H9 (cell line): ENCODE measurements at regions not wholly inside any gene's neighbourhood (a gene's known extent, or its start where the extent isn't known, plus 50 kb on each side); places are given as distances from the start of the nearest gene placed in this dataset.
A peak's percentile ranks its signal among the peaks of the same experiment; 100 is the strongest.

Source experiments
- DNase-seq: peaks from one replicate; pipeline ENCODE4 v3.0.0-alpha.2; 2017
- H2AFZ ChIP-seq: one replicate; pipeline ENCODE4 v1.6.1; 2013; ENCODE audit warnings: mild to moderate bottlenecking, low read length, control low read depth, moderate library complexity
- H2AK5ac ChIP-seq: 2 replicates; pipeline ENCODE4 v1.6.1; 2013; ENCODE audit warnings: low read length, control low read depth, mixed read lengths; ENCODE audit not compliant: insufficient read length
- H2BK120ac ChIP-seq: one replicate; pipeline ENCODE4 v1.6.1; 2013; ENCODE audit warnings: low read depth, mild to moderate bottlenecking, low read length, control low read depth, inconsistent platforms; ENCODE audit not compliant: poor library complexity, severe bottlenecking
- H2BK12ac ChIP-seq: 2 replicates; pipeline ENCODE4 v1.6.1; 2013; ENCODE audit warnings: low read length, control low read depth, mixed read lengths, low read depth; ENCODE audit not compliant: insufficient read length
- H2BK15ac ChIP-seq: 2 replicates; pipeline ENCODE4 v1.6.1; 2013; ENCODE audit warnings: low read depth, low read length, control low read depth
- H2BK20ac ChIP-seq: one replicate; pipeline ENCODE4 v1.6.1; 2013; ENCODE audit warnings: low read depth, mild to moderate bottlenecking, low read length, control low read depth, inconsistent platforms; ENCODE audit not compliant: poor library complexity, severe bottlenecking
- H2BK5ac ChIP-seq: 2 replicates; pipeline ENCODE4 v1.6.1; 2013; ENCODE audit warnings: low read length, control low read depth, mixed read lengths; ENCODE audit not compliant: insufficient read length
- H3K14ac ChIP-seq: 2 replicates; pipeline ENCODE4 v1.6.1; 2013; ENCODE audit warnings: low read length, control low read depth; ENCODE audit not compliant: insufficient read depth
- H3K18ac ChIP-seq: 2 replicates; pipeline ENCODE4 v1.6.1; 2013; ENCODE audit warnings: low read depth, mild to moderate bottlenecking, mixed read lengths, low read length, control low read depth; ENCODE audit not compliant: insufficient read length
- H3K23ac ChIP-seq: 2 replicates; pipeline ENCODE4 v1.6.1; 2013; ENCODE audit warnings: low read length, control low read depth, mixed read lengths, low read depth; ENCODE audit not compliant: insufficient read length
- H3K23me2 ChIP-seq: 2 replicates; pipeline ENCODE4 v1.6.1; 2013; ENCODE audit warnings: low read depth, mild to moderate bottlenecking, mixed read lengths, low read length, control low read depth; ENCODE audit not compliant: insufficient read length, poor library complexity, severe bottlenecking
- H3K27ac ChIP-seq: 2 replicates; pipeline ENCODE4 v1.5.1; 2013; ENCODE audit warnings: low read length, control low read depth, mixed read lengths, low read depth; ENCODE audit not compliant: insufficient read length
- H3K27me3 ChIP-seq: 2 replicates; pipeline ENCODE4 v1.6.1; 2013; ENCODE audit warnings: low read length, control low read depth, inconsistent platforms; ENCODE audit not compliant: insufficient read depth
- H3K4ac ChIP-seq: 2 replicates; pipeline ENCODE4 v1.6.1; 2013; ENCODE audit warnings: low read depth, mild to moderate bottlenecking, control low read depth, inconsistent platforms, low read length, moderate library complexity
- H3K4me1 ChIP-seq: 2 replicates; pipeline ENCODE4 v1.6.1; 2013; ENCODE audit warnings: low read length, control low read depth, inconsistent platforms; ENCODE audit not compliant: insufficient read depth
- H3K4me2 ChIP-seq: 2 replicates; pipeline ENCODE4 v1.6.1; 2013; ENCODE audit warnings: low read length, control low read depth, mixed read lengths; ENCODE audit not compliant: insufficient read length, insufficient read depth
- H3K56ac ChIP-seq: 2 replicates; pipeline ENCODE4 v1.6.1; 2013; ENCODE audit warnings: low read depth, mild to moderate bottlenecking, mixed read lengths, low read length, control low read depth; ENCODE audit not compliant: insufficient read length
- H3K79me1 ChIP-seq: 2 replicates; pipeline ENCODE4 v1.6.1; 2013; ENCODE audit warnings: low read depth, mild to moderate bottlenecking, moderate library complexity, low read length, control low read depth, inconsistent platforms; ENCODE audit not compliant: insufficient read depth, poor library complexity, severe bottlenecking
- H3K79me2 ChIP-seq: 2 replicates; pipeline ENCODE4 v1.6.1; 2013; ENCODE audit warnings: low read length, control low read depth, inconsistent platforms; ENCODE audit not compliant: insufficient read depth
- H3K9ac ChIP-seq: 2 replicates; pipeline ENCODE4 v1.6.1; 2013; ENCODE audit warnings: low read length, control low read depth, mixed read lengths; ENCODE audit not compliant: insufficient read length; ENCODE audit errors: extremely low read depth
- H3K9me3 ChIP-seq: one replicate; pipeline ENCODE4 v1.6.1; 2013; ENCODE audit warnings: low read depth, low read length, inconsistent platforms; ENCODE audit not compliant: control insufficient read depth
- H3T11ph ChIP-seq: one replicate; pipeline ENCODE4 v1.6.1; 2013; ENCODE audit warnings: mild to moderate bottlenecking, low read length, control low read depth, inconsistent platforms
- H4K20me1 ChIP-seq: one replicate; pipeline ENCODE4 v1.6.1; 2013; ENCODE audit not compliant: control insufficient read depth, insufficient read length, insufficient read depth
- H4K5ac ChIP-seq: 2 replicates; pipeline ENCODE4 v1.6.1; 2013; ENCODE audit warnings: low read depth, mild to moderate bottlenecking, mixed read lengths, low read length, control low read depth; ENCODE audit not compliant: insufficient read length
- H4K8ac ChIP-seq: replicated peaks from 2 replicates; pipeline ENCODE4 v1.6.1; 2013; ENCODE audit warnings: low read length, control low read depth, mixed read lengths, low read depth; ENCODE audit not compliant: insufficient read length
- H4K91ac ChIP-seq: 2 replicates; pipeline ENCODE4 v1.6.1; 2013; ENCODE audit warnings: low read depth, mild to moderate bottlenecking, moderate library complexity, mixed read lengths, low read length, control low read depth; ENCODE audit not compliant: insufficient read length
- H3K27ac Mint-ChIP-seq, 3 experiments: 2 replicates in 2 of 3; 3 replicates in 1 of 3; pipeline ENCODE4 v1.8.0; 2020 to 2021; ENCODE audit warnings: mixed read lengths in 3 of 3, mild to moderate bottlenecking in 1 of 3, moderate library complexity in 1 of 3
- H3K27me3 Mint-ChIP-seq: 2 replicates; pipeline ENCODE4 v1.8.0; 2021; ENCODE audit warnings: low read depth, mild to moderate bottlenecking, moderate library complexity, mixed read lengths
- H3K36me3 Mint-ChIP-seq, 3 experiments: 2 replicates in 2 of 3; 3 replicates in 1 of 3; pipeline ENCODE4 v1.8.0; 2020 to 2021; ENCODE audit warnings: low read depth in 3 of 3, mixed read lengths in 3 of 3; ENCODE audit not compliant: insufficient read depth in 1 of 3
- H3K4me1 Mint-ChIP-seq, 2 experiments: 2 replicates each; pipeline ENCODE4 v1.8.0; 2020; ENCODE audit warnings: mixed read lengths in 2 of 2
- H3K4me3 Mint-ChIP-seq, 2 experiments: 2 replicates in 1 of 2; 3 replicates in 1 of 2; pipeline ENCODE4 v1.8.0; 2020 to 2021; ENCODE audit warnings: mild to moderate bottlenecking in 2 of 2, mixed read lengths in 2 of 2, moderate library complexity in 1 of 2
- H3K9me3 Mint-ChIP-seq, 2 experiments: 2 replicates in 1 of 2; 3 replicates in 1 of 2; pipeline ENCODE4 v1.8.0; 2020; ENCODE audit warnings: mild to moderate bottlenecking in 2 of 2, mixed read lengths in 2 of 2, moderate library complexity in 1 of 2
- CTCF ChIP-seq: fragments of 200-600 bp; sonication (generic); conservative IDR thresholded peaks from 3 replicates; pipeline ENCODE4 v1.8.0; 2021; ENCODE audit warnings: antibody characterized with exemption, mild to moderate bottlenecking
- WGBS: extraction: QIAGEN DNeasy Blood & Tissue Kit; methylation state at CpG from one replicate; pipeline ENCODE4 v1.1.7; 2013; ENCODE audit warnings: missing lambda C conversion rate, low lambda C conversion rate, mixed read lengths; ENCODE audit not compliant: insufficient read length; ENCODE audit errors: extremely low coverage; 5-methylcytosine and 5-hydroxymethylcytosine counted together

DNA sequence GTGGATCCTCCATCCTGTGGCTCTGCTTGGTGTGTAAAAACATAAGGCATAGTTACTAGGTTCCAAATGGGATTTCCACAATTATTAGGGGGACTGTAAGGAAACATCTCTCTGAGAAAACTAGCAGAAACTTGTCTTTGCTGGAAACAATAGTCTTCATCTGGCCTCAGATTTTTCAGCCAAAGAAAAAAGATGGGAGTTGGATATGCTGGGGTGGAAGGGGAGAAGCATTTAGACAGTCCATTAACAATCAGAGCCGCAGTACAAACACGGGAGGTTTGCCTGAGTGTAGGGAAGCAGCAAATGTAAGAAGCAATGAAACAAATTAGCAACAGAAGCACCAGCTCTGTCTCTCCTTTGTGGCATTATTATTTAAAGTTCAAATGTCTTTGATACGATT lies 402.7 kb upstream of the ZNF608 start:
- H2AFZ ChIP-seq, result no peak overlapping the region
- H3K79me2 ChIP-seq, result no peaks in the 10 kb centered on the region
- H3K4ac ChIP-seq, result no peak overlapping the region
- H3K9me3 ChIP-seq, result no peaks in the 10 kb centered on the region
- H3K23me2 ChIP-seq, result no peaks in the 10 kb centered on the region
- no peak overlapping the region for H4K91ac ChIP-seq
- no peak overlapping the region for H4K8ac ChIP-seq
- peaks cover 40 to 46% of the 10 kb centered on the region in 2 experiments for H3K4me1 Mint-ChIP-seq
- no CpG with 5 or more reads among the region's 3 CpGs for WGBS
- no peak overlapping the region for H2BK5ac ChIP-seq
- H4K20me1 ChIP-seq, result no peaks in the 10 kb centered on the region
- H3K9ac ChIP-seq, result no peak overlapping the region
- H3K9me3 Mint-ChIP-seq, result no peaks in the 10 kb centered on the region
- no peaks in the 10 kb centered on the region for H3K36me3 Mint-ChIP-seq
- no peak overlapping the region for H3K4me2 ChIP-seq
- H2BK20ac ChIP-seq, result no peak overlapping the region
- H3K14ac ChIP-seq, result no peak overlapping the region
- H3K56ac ChIP-seq, result no peak overlapping the region
- H4K5ac ChIP-seq, result no peak overlapping the region
- no peak overlapping the region for H2AK5ac ChIP-seq
- H3K27ac Mint-ChIP-seq, result peak overlapping the region in 1 of 3 experiments; percentile 71; a peak in 2 of 7 replicates
- no peak overlapping the region for H3T11ph ChIP-seq
- DNase-seq, result no peak
- H2BK15ac ChIP-seq, result no peak overlapping the region
- no peak overlapping the region for H3K23ac ChIP-seq
- H2BK120ac ChIP-seq, result no peak overlapping the region
- H3K79me1 ChIP-seq, result no peaks in the 10 kb centered on the region
- peaks cover 5% of the 10 kb centered on the region; the same call in 1 of the 2 replicates for H3K4me1 ChIP-seq
- no peaks in the 10 kb centered on the region for H3K27me3 Mint-ChIP-seq
- H3K27ac ChIP-seq, result no peak overlapping the region
- peak overlapping the region; percentile 22 for H3K18ac ChIP-seq
- TF ChIP-seq CTCF, result no peak
- H3K27me3 ChIP-seq, result no peaks in the 10 kb centered on the region
- H3K4me3 Mint-ChIP-seq, result no peak overlapping the region
- no peak overlapping the region for H2BK12ac ChIP-seq
